GM12878 (cell line): ENCODE measurements at regions not wholly inside any gene's neighbourhood (a gene's known extent, or its start where the extent isn't known, plus 50 kb on each side); places are given as distances from the start of the nearest gene placed in this dataset.

Experiments used
- ASH2L ChIP-seq: fragments of 300-600, 200-600 bp; sonication (generic); IDR thresholded peaks from 2 replicates; pipeline ENCODE4 v1.6.1; 2017; ENCODE audit warnings: low read depth, mild to moderate bottlenecking, borderline replicate concordance
- EP300 ChIP-seq, 2 experiments: fragments of 150-350 bp in 1 of 2; IDR thresholded peaks; 2 replicates each; pipeline ENCODE4 v1.6.1; 2011 to 2012; ENCODE audit warnings: low read depth in 2 of 2, low read length in 2 of 2, borderline replicate concordance in 1 of 2, improper control_type of control experiment in 1 of 2, inconsistent platforms in 1 of 2; ENCODE audit not compliant: control insufficient read depth in 1 of 2
- ESRRA ChIP-seq: IDR thresholded peaks from 2 replicates; pipeline ENCODE4 v1.6.1; 2012; ENCODE audit warnings: mild to moderate bottlenecking, low read length, improper control_type of control experiment
- NR2C2 ChIP-seq: IDR thresholded peaks from 2 replicates; pipeline ENCODE4 v1.6.1; 2011; ENCODE audit warnings: borderline replicate concordance, low read depth; ENCODE audit not compliant: control insufficient read depth, insufficient read length
- POLR2AphosphoS5 ChIP-seq: IDR thresholded peaks from 2 replicates; pipeline ENCODE4 v1.6.1; 2011; ENCODE audit warnings: mild to moderate bottlenecking, low read length, inconsistent platforms
- RELA ChIP-seq: fragments of 450-650 bp; IDR thresholded peaks from 2 replicates; pipeline ENCODE4 v1.8.0; 2014; ENCODE audit warnings: borderline replicate concordance; ENCODE audit not compliant: partially characterized antibody
- YBX1 ChIP-seq: fragments of 450-650 bp; IDR thresholded peaks from 2 replicates; pipeline ENCODE4 v1.6.1; 2016; ENCODE audit warnings: antibody characterized with exemption
- TF ChIP-seq, protein P1 (sequence below), 3 experiments: IDR thresholded peaks in 2 of 3; conservative IDR thresholded peaks in 1 of 3; 2 replicates each; pipeline ENCODE4 v1.5.1; 2011; ENCODE audit warnings: low read depth in 3 of 3, low read length in 3 of 3, mild to moderate bottlenecking in 3 of 3, control low read depth in 2 of 3, moderate library complexity in 2 of 3, inconsistent platforms in 1 of 3, mixed read lengths in 1 of 3; ENCODE audit not compliant: control insufficient read depth in 2 of 3, insufficient read depth in 1 of 3; ENCODE audit errors: extremely low read depth in 1 of 3

DNA sequence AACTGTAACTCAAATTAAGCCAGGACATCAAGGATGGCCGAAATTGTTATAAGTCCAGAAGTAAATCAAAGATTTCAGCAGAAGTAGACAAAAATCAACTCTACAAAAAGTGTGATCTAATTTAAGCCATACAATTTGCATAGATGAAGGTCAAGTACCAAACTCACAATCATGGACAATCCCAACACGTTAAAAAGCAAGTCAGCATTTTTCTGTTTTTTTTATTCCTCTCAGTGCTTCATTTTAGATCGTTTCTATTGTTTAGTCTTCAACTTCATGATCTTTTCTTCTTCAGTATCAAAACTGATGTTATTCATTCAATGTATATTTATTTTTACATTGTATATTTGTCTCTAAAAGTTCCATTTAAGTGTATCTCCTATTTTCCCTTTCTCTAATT is 674.3 kb upstream of the PHF14 start:
- TF ChIP-seq ASH2L (no peak), YBX1 (no peak), NR2C2 (no peak), ESRRA (no peak), RELA (no peak), POLR2AphosphoS5 (no peak), EP300 (IDR thresholded peaks at IDR 0.05; ENCODE audit: borderline replicate concordance in 1 of 2, control insufficient read depth in 1 of 2, low read depth in 2 of 2, low read length in 2 of 2) (no peak)
- TF ChIP-seq, protein P1, sequence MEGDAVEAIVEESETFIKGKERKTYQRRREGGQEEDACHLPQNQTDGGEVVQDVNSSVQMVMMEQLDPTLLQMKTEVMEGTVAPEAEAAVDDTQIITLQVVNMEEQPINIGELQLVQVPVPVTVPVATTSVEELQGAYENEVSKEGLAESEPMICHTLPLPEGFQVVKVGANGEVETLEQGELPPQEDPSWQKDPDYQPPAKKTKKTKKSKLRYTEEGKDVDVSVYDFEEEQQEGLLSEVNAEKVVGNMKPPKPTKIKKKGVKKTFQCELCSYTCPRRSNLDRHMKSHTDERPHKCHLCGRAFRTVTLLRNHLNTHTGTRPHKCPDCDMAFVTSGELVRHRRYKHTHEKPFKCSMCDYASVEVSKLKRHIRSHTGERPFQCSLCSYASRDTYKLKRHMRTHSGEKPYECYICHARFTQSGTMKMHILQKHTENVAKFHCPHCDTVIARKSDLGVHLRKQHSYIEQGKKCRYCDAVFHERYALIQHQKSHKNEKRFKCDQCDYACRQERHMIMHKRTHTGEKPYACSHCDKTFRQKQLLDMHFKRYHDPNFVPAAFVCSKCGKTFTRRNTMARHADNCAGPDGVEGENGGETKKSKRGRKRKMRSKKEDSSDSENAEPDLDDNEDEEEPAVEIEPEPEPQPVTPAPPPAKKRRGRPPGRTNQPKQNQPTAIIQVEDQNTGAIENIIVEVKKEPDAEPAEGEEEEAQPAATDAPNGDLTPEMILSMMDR (IDR thresholded peaks at IDR 0.05 in 2 of 3, conservative IDR thresholded peaks at IDR 0.05 in 1 of 3; ENCODE audit: control insufficient read depth in 2 of 3, extremely low read depth in 1 of 3, insufficient read depth in 1 of 3, low read depth in 3 of 3, low read length in 3 of 3) = no peak
